H9 (cell line): ENCODE measurements at regions not wholly inside any gene's neighbourhood (a gene's known extent, or its start where the extent isn't known, plus 50 kb on each side); places are given as distances from the start of the nearest gene placed in this dataset.

Experiments used
- DNase-seq: peaks from one replicate; pipeline ENCODE4 v3.0.0-alpha.2; 2017
- H2AFZ ChIP-seq: one replicate; pipeline ENCODE4 v1.6.1; 2013; ENCODE audit warnings: mild to moderate bottlenecking, low read length, control low read depth, moderate library complexity
- H2AK5ac ChIP-seq: 2 replicates; pipeline ENCODE4 v1.6.1; 2013; ENCODE audit warnings: low read length, control low read depth, mixed read lengths; ENCODE audit not compliant: insufficient read length
- H2BK120ac ChIP-seq: one replicate; pipeline ENCODE4 v1.6.1; 2013; ENCODE audit warnings: low read depth, mild to moderate bottlenecking, low read length, control low read depth, inconsistent platforms; ENCODE audit not compliant: poor library complexity, severe bottlenecking
- H2BK12ac ChIP-seq: 2 replicates; pipeline ENCODE4 v1.6.1; 2013; ENCODE audit warnings: low read length, control low read depth, mixed read lengths, low read depth; ENCODE audit not compliant: insufficient read length
- H2BK15ac ChIP-seq: 2 replicates; pipeline ENCODE4 v1.6.1; 2013; ENCODE audit warnings: low read depth, low read length, control low read depth
- H2BK20ac ChIP-seq: one replicate; pipeline ENCODE4 v1.6.1; 2013; ENCODE audit warnings: low read depth, mild to moderate bottlenecking, low read length, control low read depth, inconsistent platforms; ENCODE audit not compliant: poor library complexity, severe bottlenecking
- H2BK5ac ChIP-seq: 2 replicates; pipeline ENCODE4 v1.6.1; 2013; ENCODE audit warnings: low read length, control low read depth, mixed read lengths; ENCODE audit not compliant: insufficient read length
- H3K14ac ChIP-seq: 2 replicates; pipeline ENCODE4 v1.6.1; 2013; ENCODE audit warnings: low read length, control low read depth; ENCODE audit not compliant: insufficient read depth
- H3K18ac ChIP-seq: 2 replicates; pipeline ENCODE4 v1.6.1; 2013; ENCODE audit warnings: low read depth, mild to moderate bottlenecking, mixed read lengths, low read length, control low read depth; ENCODE audit not compliant: insufficient read length
- H3K23ac ChIP-seq: 2 replicates; pipeline ENCODE4 v1.6.1; 2013; ENCODE audit warnings: low read length, control low read depth, mixed read lengths, low read depth; ENCODE audit not compliant: insufficient read length
- H3K23me2 ChIP-seq: 2 replicates; pipeline ENCODE4 v1.6.1; 2013; ENCODE audit warnings: low read depth, mild to moderate bottlenecking, mixed read lengths, low read length, control low read depth; ENCODE audit not compliant: insufficient read length, poor library complexity, severe bottlenecking
- H3K27ac ChIP-seq: 2 replicates; pipeline ENCODE4 v1.5.1; 2013; ENCODE audit warnings: low read length, control low read depth, mixed read lengths, low read depth; ENCODE audit not compliant: insufficient read length
- H3K27me3 ChIP-seq: 2 replicates; pipeline ENCODE4 v1.6.1; 2013; ENCODE audit warnings: low read length, control low read depth, inconsistent platforms; ENCODE audit not compliant: insufficient read depth
- H3K4ac ChIP-seq: 2 replicates; pipeline ENCODE4 v1.6.1; 2013; ENCODE audit warnings: low read depth, mild to moderate bottlenecking, control low read depth, inconsistent platforms, low read length, moderate library complexity
- H3K4me1 ChIP-seq: 2 replicates; pipeline ENCODE4 v1.6.1; 2013; ENCODE audit warnings: low read length, control low read depth, inconsistent platforms; ENCODE audit not compliant: insufficient read depth
- H3K4me2 ChIP-seq: 2 replicates; pipeline ENCODE4 v1.6.1; 2013; ENCODE audit warnings: low read length, control low read depth, mixed read lengths; ENCODE audit not compliant: insufficient read length, insufficient read depth
- H3K56ac ChIP-seq: 2 replicates; pipeline ENCODE4 v1.6.1; 2013; ENCODE audit warnings: low read depth, mild to moderate bottlenecking, mixed read lengths, low read length, control low read depth; ENCODE audit not compliant: insufficient read length
- H3K79me1 ChIP-seq: 2 replicates; pipeline ENCODE4 v1.6.1; 2013; ENCODE audit warnings: low read depth, mild to moderate bottlenecking, moderate library complexity, low read length, control low read depth, inconsistent platforms; ENCODE audit not compliant: insufficient read depth, poor library complexity, severe bottlenecking
- H3K79me2 ChIP-seq: 2 replicates; pipeline ENCODE4 v1.6.1; 2013; ENCODE audit warnings: low read length, control low read depth, inconsistent platforms; ENCODE audit not compliant: insufficient read depth
- H3K9ac ChIP-seq: 2 replicates; pipeline ENCODE4 v1.6.1; 2013; ENCODE audit warnings: low read length, control low read depth, mixed read lengths; ENCODE audit not compliant: insufficient read length; ENCODE audit errors: extremely low read depth
- H3K9me3 ChIP-seq: one replicate; pipeline ENCODE4 v1.6.1; 2013; ENCODE audit warnings: low read depth, low read length, inconsistent platforms; ENCODE audit not compliant: control insufficient read depth
- H3T11ph ChIP-seq: one replicate; pipeline ENCODE4 v1.6.1; 2013; ENCODE audit warnings: mild to moderate bottlenecking, low read length, control low read depth, inconsistent platforms
- H4K20me1 ChIP-seq: one replicate; pipeline ENCODE4 v1.6.1; 2013; ENCODE audit not compliant: control insufficient read depth, insufficient read length, insufficient read depth
- H4K5ac ChIP-seq: 2 replicates; pipeline ENCODE4 v1.6.1; 2013; ENCODE audit warnings: low read depth, mild to moderate bottlenecking, mixed read lengths, low read length, control low read depth; ENCODE audit not compliant: insufficient read length
- H4K8ac ChIP-seq: replicated peaks from 2 replicates; pipeline ENCODE4 v1.6.1; 2013; ENCODE audit warnings: low read length, control low read depth, mixed read lengths, low read depth; ENCODE audit not compliant: insufficient read length
- H4K91ac ChIP-seq: 2 replicates; pipeline ENCODE4 v1.6.1; 2013; ENCODE audit warnings: low read depth, mild to moderate bottlenecking, moderate library complexity, mixed read lengths, low read length, control low read depth; ENCODE audit not compliant: insufficient read length
- H3K27ac Mint-ChIP-seq, 3 experiments: 2 replicates in 2 of 3; 3 replicates in 1 of 3; pipeline ENCODE4 v1.8.0; 2020 to 2021; ENCODE audit warnings: mixed read lengths in 3 of 3, mild to moderate bottlenecking in 1 of 3, moderate library complexity in 1 of 3
- H3K27me3 Mint-ChIP-seq: 2 replicates; pipeline ENCODE4 v1.8.0; 2021; ENCODE audit warnings: low read depth, mild to moderate bottlenecking, moderate library complexity, mixed read lengths
- H3K36me3 Mint-ChIP-seq, 3 experiments: 2 replicates in 2 of 3; 3 replicates in 1 of 3; pipeline ENCODE4 v1.8.0; 2020 to 2021; ENCODE audit warnings: low read depth in 3 of 3, mixed read lengths in 3 of 3; ENCODE audit not compliant: insufficient read depth in 1 of 3
- H3K4me1 Mint-ChIP-seq, 2 experiments: 2 replicates each; pipeline ENCODE4 v1.8.0; 2020; ENCODE audit warnings: mixed read lengths in 2 of 2
- H3K4me3 Mint-ChIP-seq, 2 experiments: 2 replicates in 1 of 2; 3 replicates in 1 of 2; pipeline ENCODE4 v1.8.0; 2020 to 2021; ENCODE audit warnings: mild to moderate bottlenecking in 2 of 2, mixed read lengths in 2 of 2, moderate library complexity in 1 of 2
- H3K9me3 Mint-ChIP-seq, 2 experiments: 2 replicates in 1 of 2; 3 replicates in 1 of 2; pipeline ENCODE4 v1.8.0; 2020; ENCODE audit warnings: mild to moderate bottlenecking in 2 of 2, mixed read lengths in 2 of 2, moderate library complexity in 1 of 2
- TF ChIP-seq, protein P1 (sequence below): fragments of 200-600 bp; sonication (generic); conservative IDR thresholded peaks from 3 replicates; pipeline ENCODE4 v1.8.0; 2021; ENCODE audit warnings: antibody characterized with exemption, mild to moderate bottlenecking

GRCh38 chr6:105839266-105839665, 246.9 kb upstream of the PRDM1 start:
- Histone ChIP-seq H3K4ac (no peak overlapping the region), H3K4me2 (no peak overlapping the region), H3K9me3 (no peaks in the 10 kb centered on the region), H2BK5ac (no peak overlapping the region), H3K79me1 (no peaks in the 10 kb centered on the region), H3K79me2 (no peaks in the 10 kb centered on the region), H3K23ac (no peak overlapping the region), H4K5ac (no peak overlapping the region), H2AFZ (no peak overlapping the region), H2BK12ac (no peak overlapping the region), H3K14ac (no peak overlapping the region), H2BK20ac (no peak overlapping the region), H3K9ac (no peak overlapping the region), H3K56ac (no peak overlapping the region), H2AK5ac (no peak overlapping the region), H3K23me2 (no peaks in the 10 kb centered on the region), H4K8ac (no peak overlapping the region), H3K4me1 (no peaks in the 10 kb centered on the region), H4K20me1 (no peaks in the 10 kb centered on the region), H2BK120ac (no peak overlapping the region), H4K91ac (no peak overlapping the region), H3K18ac (no peak overlapping the region), H2BK15ac (no peak overlapping the region), H3T11ph (no peak overlapping the region), H3K27ac (no peak overlapping the region), H3K27me3 (no peaks in the 10 kb centered on the region)
- Mint-ChIP-seq H3K27ac (no peak overlapping the region), H3K9me3 (0 out of 5 replicates have a peak, but pooled peaks cover 0 to 3% of the 10 kb centered on the region in 2 experiments), H3K27me3 (no peaks in the 10 kb centered on the region), H3K4me3 (no peak overlapping the region), H3K4me1 (peaks cover 6 to 14% of the 10 kb centered on the region in 2 experiments), H3K36me3 (no peaks in the 10 kb centered on the region)
- no peak for DNase-seq
- TF ChIP-seq, protein P1, sequence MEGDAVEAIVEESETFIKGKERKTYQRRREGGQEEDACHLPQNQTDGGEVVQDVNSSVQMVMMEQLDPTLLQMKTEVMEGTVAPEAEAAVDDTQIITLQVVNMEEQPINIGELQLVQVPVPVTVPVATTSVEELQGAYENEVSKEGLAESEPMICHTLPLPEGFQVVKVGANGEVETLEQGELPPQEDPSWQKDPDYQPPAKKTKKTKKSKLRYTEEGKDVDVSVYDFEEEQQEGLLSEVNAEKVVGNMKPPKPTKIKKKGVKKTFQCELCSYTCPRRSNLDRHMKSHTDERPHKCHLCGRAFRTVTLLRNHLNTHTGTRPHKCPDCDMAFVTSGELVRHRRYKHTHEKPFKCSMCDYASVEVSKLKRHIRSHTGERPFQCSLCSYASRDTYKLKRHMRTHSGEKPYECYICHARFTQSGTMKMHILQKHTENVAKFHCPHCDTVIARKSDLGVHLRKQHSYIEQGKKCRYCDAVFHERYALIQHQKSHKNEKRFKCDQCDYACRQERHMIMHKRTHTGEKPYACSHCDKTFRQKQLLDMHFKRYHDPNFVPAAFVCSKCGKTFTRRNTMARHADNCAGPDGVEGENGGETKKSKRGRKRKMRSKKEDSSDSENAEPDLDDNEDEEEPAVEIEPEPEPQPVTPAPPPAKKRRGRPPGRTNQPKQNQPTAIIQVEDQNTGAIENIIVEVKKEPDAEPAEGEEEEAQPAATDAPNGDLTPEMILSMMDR = no peak
